Endothelial cell of umbilical vein (primary cell): ENCODE measurements at regions not wholly inside any gene's neighbourhood (a gene's known extent, or its start where the extent isn't known, plus 50 kb on each side); places are given as distances from the start of the nearest gene placed in this dataset.

Experiments
- BruUV-seq: library from RNA; stranded (reverse); fragments of 400-500 nt; replicated peaks from 2 replicates; lab custom pipeline; 2021; lab: Mats Ljungman, UMichigan
- CTCF ChIA-PET: fragments of 300-600, 350-600 bp; sonication (Branson Sonifier 250); formaldehyde crosslinking; loops from one replicate; lab custom pipeline; 2021; ENCODE audit warnings: antibody characterized with exemption, inconsistent platforms; lab: Charles Lee
- POLR2A ChIA-PET: fragments of 300-600, 350-600 bp; sonication (Branson Sonifier 250); formaldehyde crosslinking; loops from one replicate; lab custom pipeline; 2021; ENCODE audit warnings: antibody characterized with exemption, inconsistent platforms; lab: Charles Lee
- DNase-seq: peaks from one replicate; pipeline ENCODE4 v3.0.0-alpha.2; 2011; ENCODE audit warnings: low read depth, low spot score
- FAIRE-seq: peaks from 2 replicates; lab custom pipeline; 2011; peaks lifted over from hg19 to GRCh38; lab: Jason Lieb, UNC
- H2AFZ ChIP-seq: 2 replicates; pipeline ENCODE4 v1.6.0; 2012; ENCODE audit warnings: low read depth, low read length, control low read depth, inconsistent platforms
- H3K27ac ChIP-seq: 2 replicates; pipeline ENCODE4 v1.5.1; 2011; ENCODE audit warnings: low read depth, mild to moderate bottlenecking, control low read depth, low read length, moderate library complexity; ENCODE audit not compliant: insufficient read depth
- H3K27me3 ChIP-seq, 2 experiments: 2 replicates each; pipeline versions ENCODE4 v1.6.0 to v1.6.1; 2011; ENCODE audit warnings: low read length in 2 of 2, mixed read lengths in 1 of 2; ENCODE audit not compliant: control insufficient read depth in 2 of 2, insufficient read depth in 2 of 2
- H3K36me3 ChIP-seq, 2 experiments: 2 replicates in 1 of 2; 3 replicates in 1 of 2; pipeline ENCODE4 v1.5.1; 2011; ENCODE audit warnings: low read length in 2 of 2, mild to moderate bottlenecking in 1 of 2, moderate library complexity in 1 of 2; ENCODE audit not compliant: control insufficient read depth in 2 of 2, insufficient read depth in 2 of 2; ENCODE audit errors: extremely low read depth in 1 of 2
- H3K4me1 ChIP-seq: 3 replicates; pipeline ENCODE4 v1.5.1; 2011; ENCODE audit warnings: mild to moderate bottlenecking, low read length; ENCODE audit not compliant: control insufficient read depth, insufficient read depth; ENCODE audit errors: extremely low read depth
- H3K4me2 ChIP-seq: 2 replicates; pipeline ENCODE4 v1.6.1; 2011; ENCODE audit warnings: low read length, control low read depth, mixed read lengths; ENCODE audit not compliant: insufficient read depth
- H3K4me3 ChIP-seq, 3 experiments: fragments of 200-600 bp in 1 of 3; sonication (generic), shearing (Covaris generic) in 1 of 3; replicated peaks in 1 of 3; 2 replicates each; pipeline ENCODE4 v1.5.1; 2011 to 2016; ENCODE audit warnings: control low read depth in 3 of 3, low read length in 3 of 3, mild to moderate bottlenecking in 2 of 3, inconsistent platforms in 1 of 3, low read depth in 1 of 3, moderate library complexity in 1 of 3; ENCODE audit not compliant: insufficient read depth in 1 of 3
- H3K79me2 ChIP-seq: 2 replicates; pipeline ENCODE4 v1.6.0; 2012; ENCODE audit warnings: low read length, inconsistent platforms; ENCODE audit not compliant: control insufficient read depth, insufficient read depth
- H3K9ac ChIP-seq: replicated peaks from 2 replicates; pipeline ENCODE3; 2011; ENCODE audit warnings: low read length, control low read depth; ENCODE audit not compliant: insufficient read depth; ENCODE audit errors: extremely low read depth
- H3K9me1 ChIP-seq: replicated peaks from 3 replicates; pipeline ENCODE4 v1.6.0; 2011; ENCODE audit warnings: mild to moderate bottlenecking, low read length; ENCODE audit not compliant: control insufficient read depth, insufficient read depth; ENCODE audit errors: extremely low read depth
- H3K9me3 ChIP-seq: replicated peaks from 2 replicates; pipeline ENCODE4 v1.5.1; 2012; ENCODE audit warnings: low read length, inconsistent platforms; ENCODE audit not compliant: control insufficient read depth, insufficient read depth
- H4K20me1 ChIP-seq: replicated peaks from 2 replicates; pipeline ENCODE3; 2011; ENCODE audit warnings: mild to moderate bottlenecking, low read length; ENCODE audit not compliant: control insufficient read depth, insufficient read depth; ENCODE audit errors: extremely low read depth
- CTCF ChIP-seq, 2 donors: IDR thresholded peaks; 1 replicate in 1 of 2; 2 replicates in 1 of 2; pipeline ENCODE4 v1.5.1; 2011; ENCODE audit warnings: low read length in 2 of 2, mild to moderate bottlenecking in 2 of 2, moderate library complexity in 2 of 2, control low read depth in 1 of 2, inconsistent platforms in 1 of 2, low read depth in 1 of 2; ENCODE audit not compliant: insufficient read depth in 1 of 2; ENCODE audit errors: extremely low read depth in 1 of 2
- EZH2 ChIP-seq: IDR thresholded peaks from 2 replicates; pipeline ENCODE4 v1.6.1; 2012; ENCODE audit warnings: borderline replicate concordance, low read depth, mild to moderate bottlenecking, moderate library complexity, low read length, inconsistent platforms; ENCODE audit not compliant: severe bottlenecking
- FOS ChIP-seq: IDR thresholded peaks from 2 replicates; pipeline ENCODE4 v1.6.1; 2011; ENCODE audit warnings: mild to moderate bottlenecking, low read length, moderate library complexity, borderline replicate concordance; ENCODE audit not compliant: insufficient read depth
- GATA2 ChIP-seq: IDR thresholded peaks from 2 replicates; pipeline ENCODE4 v1.7.0; 2011; ENCODE audit warnings: low read depth, mild to moderate bottlenecking, moderate library complexity, mixed read lengths, low read length; ENCODE audit not compliant: insufficient read length, insufficient read depth
- JUN ChIP-seq: IDR thresholded peaks from 2 replicates; pipeline ENCODE4 v1.6.1; 2011; ENCODE audit warnings: borderline replicate concordance, low read depth; ENCODE audit not compliant: insufficient read length, insufficient read depth
- MAX ChIP-seq: IDR thresholded peaks from 2 replicates; pipeline ENCODE4 v1.6.1; 2011; ENCODE audit not compliant: insufficient read depth, insufficient read length
- MYC ChIP-seq: IDR thresholded peaks from one replicate; pipeline ENCODE4 v1.6.1; 2011; ENCODE audit warnings: mild to moderate bottlenecking, low read depth, low read length
- POLR2A ChIP-seq: IDR thresholded peaks from 2 replicates; pipeline ENCODE4 v1.6.1; 2012; ENCODE audit warnings: low read depth, mild to moderate bottlenecking, control low read depth, low read length
- POLR2AphosphoS5 ChIP-seq: IDR thresholded peaks from 2 replicates; pipeline ENCODE4 v1.6.1; 2012; ENCODE audit warnings: low read depth, mild to moderate bottlenecking, control low read depth, low read length, moderate library complexity; ENCODE audit not compliant: insufficient read depth
- dilution Hi-C: fragments of 300-500 bp; cut with MboI; formaldehyde crosslinking; loops from one replicate; pipeline ENCODE4 v1.15.0; 2019; ENCODE audit warnings: low sequenced_read_pairs; ENCODE audit not compliant: extremely low pct_ligation_motif_present
- intact Hi-C: fragments of 100-400 bp; cut with micrococcal nuclease; formaldehyde crosslinking; loops from one replicate; pipeline ENCODE4 v1.10.0; 2022

GRCh38 chr6:139702706-139703105, 328.3 kb upstream of the CITED2 start:
- no peak overlapping the region for H3K27ac ChIP-seq
- H3K4me2 ChIP-seq = no peak overlapping the region
- H3K4me1 ChIP-seq = peaks cover 1% of the 10 kb centered on the region
- no peaks in the 10 kb centered on the region for H4K20me1 ChIP-seq
- H2AFZ ChIP-seq = no peak overlapping the region
- H3K36me3 ChIP-seq = no peaks in the 10 kb centered on the region
- H3K4me3 ChIP-seq = no peak overlapping the region
- H3K9me1 ChIP-seq = no peaks in the 10 kb centered on the region
- POLR2A ChIA-PET = no interaction called here
- H3K9me3 ChIP-seq = no peaks in the 10 kb centered on the region
- DNase-seq (no peak), FAIRE-seq (no peak)
- H3K9ac ChIP-seq = no peak overlapping the region
- TF ChIP-seq EZH2 (no peak), CTCF (IDR thresholded peaks at IDR 0.05; ENCODE audit: extremely low read depth in 1 of 2, insufficient read depth in 1 of 2, low read depth in 1 of 2, low read length in 2 of 2) (no peak), GATA2 (no peak), POLR2A (no peak), MYC (no peak), POLR2AphosphoS5 (no peak), JUN (no peak), FOS (no peak), MAX (no peak)
- H3K27me3 ChIP-seq = no peaks in the 10 kb centered on the region
- CTCF ChIA-PET = interaction anchor here (1.0 to 1.3 kb wide), 2 partner anchors 10 to 333 kb away, joined by 3 to 4 read pairs; no protein-coding TSS in a partner anchor
- dilution Hi-C loops = no loop called here
- intact Hi-C loops = no loop called here
- BruUV-seq = no TSS peak
- no peaks in the 10 kb centered on the region for H3K79me2 ChIP-seq
